Activated CD4-positive, CD25-positive, alpha-beta regulatory T cell treated with anti-CD3 and anti-CD28 coated beads, Interleukin-2, amount 50 U/mL, for 24 hours (primary cell): ENCODE measurements at regions not wholly inside any gene's neighbourhood (a gene's known extent, or its start where the extent isn't known, plus 50 kb on each side); places are given as distances from the start of the nearest gene placed in this dataset.

Source experiments
- ATAC-seq, 2 donors: fragments of 150-1000 bp; cut with Tn5 transposase; one replicate each; pipeline ENCODE4 v1.10.0; 2021; ENCODE audit warnings: mild to moderate bottlenecking in 1 of 2, moderate library complexity in 1 of 2

- no peak for ATAC-seq
Measured at GRCh38 chr6:97819710-97820109, 536.7 kb upstream of the MMS22L start.

- ATAC-seq = no peak
Measured at GRCh38 chr6:97820400-97820799, 537.4 kb upstream of the MMS22L start.

GRCh38 chr6:97822632-97823031 is 539.6 kb upstream of the MMS22L start:
- ATAC-seq = no peak

GRCh38 chr6:97841763-97842162 is 558.7 kb upstream of the MMS22L start:
- ATAC-seq = no peak

- no peak for ATAC-seq
Measured at GRCh38 chr6:97842521-97842920, 559.5 kb upstream of the MMS22L start.

DNA sequence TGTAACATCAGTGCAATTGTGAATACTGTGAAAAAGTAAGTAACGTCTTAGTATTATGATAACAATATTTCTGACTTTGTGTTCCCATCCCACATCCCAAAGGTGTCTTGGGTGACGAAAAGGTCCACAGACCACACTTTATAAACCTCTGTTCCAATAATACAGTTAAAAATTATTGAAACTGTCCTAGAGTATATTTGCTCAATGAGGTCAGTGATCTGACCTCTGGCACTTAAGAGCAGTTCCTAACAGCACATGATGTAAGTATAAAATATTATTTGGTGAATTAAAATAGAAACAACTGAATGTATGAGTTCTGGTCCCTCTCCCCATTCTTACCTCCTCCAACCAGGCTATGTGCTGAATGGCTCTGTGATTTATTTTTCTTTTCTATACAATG is 566.4 kb upstream of the MMS22L start:
- ATAC-seq = no peak

GRCh38 chr6:97850458-97851212 is 567.6 kb upstream of the MMS22L start:
- no peak for ATAC-seq

DNA sequence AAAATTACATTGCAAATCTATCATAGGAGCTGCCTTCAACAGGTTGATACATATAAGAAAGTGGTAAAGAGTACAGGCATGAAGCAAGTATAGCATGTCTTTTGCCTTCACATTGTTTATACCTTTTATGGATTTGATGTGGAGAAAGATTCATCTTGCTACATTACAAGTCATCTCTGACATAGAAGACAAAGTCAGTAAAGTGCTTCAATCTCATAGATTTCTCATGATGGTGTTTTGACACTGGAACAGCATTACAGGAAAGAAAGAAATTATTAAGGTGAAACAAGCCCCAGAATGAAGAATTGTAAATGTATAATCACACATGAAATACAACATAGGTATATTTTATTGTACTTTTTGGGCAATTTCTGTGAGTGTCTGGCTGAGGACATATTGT is 580.7 kb upstream of the MMS22L start:
- ATAC-seq = no peak

- ATAC-seq = no peak
Measured at GRCh38 chr6:97864366-97864765, 581.4 kb upstream of the MMS22L start.

GRCh38 chr6:97864826-97865225 is 581.8 kb upstream of the MMS22L start:
- no peak for ATAC-seq

GRCh38 chr6:97865612-97866011 is 582.6 kb upstream of the MMS22L start:
- no peak for ATAC-seq

- ATAC-seq = no peak
Measured at GRCh38 chr6:97866616-97867015, 583.6 kb upstream of the MMS22L start.

- ATAC-seq = no peak
Measured at GRCh38 chr6:97867177-97867576, 584.2 kb upstream of the MMS22L start.

DNA sequence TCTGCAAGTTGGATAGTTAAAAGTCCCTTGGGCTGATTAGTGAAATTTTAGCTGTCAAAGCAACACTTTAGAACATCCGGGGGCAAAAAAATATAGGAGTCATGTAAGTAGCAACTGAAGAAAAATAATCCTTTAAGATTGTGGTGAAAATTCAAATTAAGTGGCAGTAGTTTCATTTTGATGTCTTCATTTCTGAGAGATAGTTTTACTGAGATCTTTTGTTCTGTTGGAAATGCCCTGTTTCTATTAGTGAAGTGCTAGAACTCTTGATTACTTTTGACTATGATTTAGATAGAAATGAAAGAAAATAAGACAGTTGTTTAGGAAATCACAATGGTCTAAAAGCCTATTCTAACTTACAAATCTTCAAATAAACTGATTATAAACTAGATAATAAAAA is 587.3 kb upstream of the MMS22L start:
- no peak for ATAC-seq

DNA sequence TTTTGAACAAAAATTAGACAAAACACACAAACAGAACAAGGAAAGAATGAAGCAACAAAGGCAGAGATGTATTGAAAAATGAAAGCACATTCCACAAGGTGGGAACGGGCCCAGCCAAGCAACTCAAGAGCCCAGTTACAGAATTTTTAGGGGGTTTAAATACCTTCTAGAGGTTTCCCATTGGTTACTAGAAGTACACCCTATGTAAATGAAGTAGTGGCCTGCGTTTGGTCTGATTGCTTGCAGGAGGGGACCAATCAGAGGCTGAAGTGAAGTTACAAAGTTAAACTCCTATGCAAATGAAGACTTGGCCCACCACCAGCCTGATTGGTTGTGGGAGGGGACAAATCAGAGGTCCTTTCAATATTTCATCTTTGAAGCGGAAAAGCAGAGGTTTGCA is 593.7 kb upstream of the MMS22L start:
- no peak for ATAC-seq

GRCh38 chr6:97882755-97883154 is 599.7 kb upstream of the MMS22L start:
- no peak for ATAC-seq

- no peak for ATAC-seq
Measured at GRCh38 chr6:97885325-97885724, 602.3 kb upstream of the MMS22L start.

DNA sequence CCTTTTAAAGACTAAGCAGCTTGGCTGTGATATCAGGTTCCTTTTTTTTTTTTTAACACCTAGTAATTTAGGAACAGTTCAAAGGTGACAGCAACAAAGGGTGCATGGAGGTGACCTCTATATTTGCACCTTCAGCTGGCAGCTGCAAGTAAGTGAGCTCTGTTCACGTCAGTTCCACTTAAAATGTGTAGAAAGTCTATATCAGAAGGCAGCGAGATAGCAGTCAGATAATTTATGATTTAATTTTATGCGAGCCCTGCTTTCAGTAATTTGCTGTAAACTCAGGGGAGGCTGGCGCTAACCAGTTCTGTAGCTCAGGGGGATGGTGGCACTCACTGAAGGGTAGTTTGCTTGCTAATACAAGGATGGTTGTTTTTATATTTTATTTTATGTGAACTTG is 602.8 kb upstream of the MMS22L start:
- ATAC-seq = no peak

DNA sequence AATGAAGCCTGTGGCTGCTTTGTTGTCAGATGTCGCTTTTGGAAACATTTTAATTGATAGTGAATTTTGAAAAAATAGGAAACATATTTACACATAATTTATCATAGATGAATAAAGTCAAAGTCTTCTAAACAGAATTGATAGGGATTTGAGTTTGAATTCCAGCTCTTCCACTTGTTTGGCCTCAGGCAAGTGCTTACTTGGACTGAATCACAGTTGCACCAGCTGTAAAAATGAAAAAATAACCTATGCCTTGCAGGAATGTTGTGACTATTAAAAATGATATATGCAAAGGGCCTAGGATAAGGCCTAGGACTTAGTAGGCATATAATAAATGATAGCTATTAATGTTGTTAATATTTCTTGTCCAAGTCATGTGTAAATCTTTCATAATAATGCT is 618.5 kb upstream of the MMS22L start:
- ATAC-seq = no peak

DNA sequence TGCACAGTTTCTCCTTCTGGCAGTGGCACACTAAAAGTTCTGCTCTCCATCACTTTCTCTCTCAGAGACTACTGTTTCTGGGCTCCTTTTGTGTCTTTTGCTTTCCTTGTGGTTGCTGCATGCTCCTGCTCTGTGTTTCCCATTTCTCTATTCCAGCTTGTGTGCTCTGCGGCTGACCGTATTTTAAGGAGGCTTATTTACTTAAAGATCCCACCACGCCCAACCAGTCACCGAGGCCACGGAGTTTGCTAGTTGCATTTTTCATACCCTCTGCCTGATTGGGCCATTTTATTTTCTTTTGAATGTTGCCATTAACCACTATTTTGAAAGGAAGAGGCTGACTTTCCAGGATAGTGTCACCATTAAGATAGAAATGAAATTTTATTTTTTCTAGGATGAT is 626.4 kb upstream of the MMS22L start:
- no peak for ATAC-seq

- no peak for ATAC-seq
Measured at GRCh38 chr6:97913721-97914120, 630.7 kb upstream of the MMS22L start.

DNA sequence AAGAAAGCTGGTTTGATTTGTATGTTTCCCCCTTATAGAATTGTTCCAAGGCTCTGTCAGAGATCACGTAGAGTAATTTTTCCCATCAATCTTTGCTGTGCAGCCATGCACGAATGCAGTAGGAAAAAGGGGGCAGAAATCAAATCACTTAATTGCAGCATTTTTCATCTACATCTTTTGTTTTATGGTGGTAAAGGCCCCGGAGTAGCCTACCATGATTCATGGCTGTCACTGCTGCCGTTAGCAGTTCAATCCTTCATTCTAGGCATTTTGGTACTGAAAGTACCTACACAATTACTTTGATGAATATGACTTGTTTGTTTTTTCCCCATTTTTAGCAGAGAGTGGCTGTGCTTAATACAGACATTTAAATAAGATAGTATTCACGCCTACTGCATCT is 631.9 kb upstream of the MMS22L start:
- ATAC-seq = no peak

GRCh38 chr6:97915537-97915936 is 632.5 kb upstream of the MMS22L start:
- ATAC-seq = no peak

DNA sequence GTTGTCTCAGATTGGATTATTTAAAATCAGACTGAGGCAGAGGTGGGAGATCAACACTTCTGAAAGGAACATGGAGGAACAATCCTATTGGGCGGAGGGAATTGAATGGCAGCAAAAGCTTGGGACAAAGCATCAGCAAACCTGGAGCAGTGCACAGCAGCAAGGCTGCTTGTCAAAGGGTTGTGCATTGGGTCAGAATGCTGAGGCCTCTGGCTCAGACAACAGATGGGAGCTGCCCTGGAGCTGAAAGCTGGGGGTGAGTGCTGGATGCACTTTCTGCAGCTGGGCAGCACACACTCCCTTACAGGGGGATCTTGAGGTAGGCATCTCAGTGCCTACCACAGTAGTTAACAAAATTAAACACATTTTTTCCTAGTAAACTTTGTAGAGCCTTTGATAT is 634.4 kb upstream of the MMS22L start:
- ATAC-seq = no peak

GRCh38 chr6:97919046-97919445 is 636.0 kb upstream of the MMS22L start:
- no peak for ATAC-seq
